ACC112 (cell line): ENCODE measurements at regions not wholly inside any gene's neighbourhood (a gene's known extent, or its start where the extent isn't known, plus 50 kb on each side); places are given as distances from the start of the nearest gene placed in this dataset.
"Not testable (repeated sequence)": the region's sequence is repeated elsewhere in the genome, so short reads cannot be mapped to it uniquely, and the experiment has no call there.

Experiments
- H2AFZ ChIP-seq: fragments of 200-600 bp; sonication (generic); one replicate; pipeline ENCODE4 v1.6.0; 2017; ENCODE audit warnings: antibody characterized with exemption, low read length; ENCODE audit not compliant: unreplicated experiment
- H3K27ac ChIP-seq: fragments of 200-600 bp; sonication (generic); 2 replicates; pipeline ENCODE4 v1.5.1; 2014; ENCODE audit warnings: low read depth, mild to moderate bottlenecking, antibody characterized with exemption, low read length, moderate library complexity
- H3K27me3 ChIP-seq: fragments of 200-600 bp; sonication (generic); 2 replicates; pipeline ENCODE4 v1.6.1; 2014; ENCODE audit warnings: mild to moderate bottlenecking, antibody characterized with exemption, low read length, moderate library complexity, mixed read lengths; ENCODE audit not compliant: insufficient read depth
- H3K36me3 ChIP-seq: fragments of 200-600 bp; sonication (generic); 2 replicates; pipeline ENCODE4 v1.6.1; 2016; ENCODE audit warnings: mild to moderate bottlenecking, antibody characterized with exemption, low read length, moderate library complexity, mixed read lengths; ENCODE audit not compliant: insufficient read depth
- H3K4me1 ChIP-seq: fragments of 200-600 bp; sonication (generic); one replicate; pipeline ENCODE4 v1.6.1; 2016; ENCODE audit warnings: low read length, mixed read lengths; ENCODE audit not compliant: insufficient read depth, unreplicated experiment, control insufficient read depth
- H3K4me3 ChIP-seq: fragments of 200-600 bp; sonication (generic); 2 replicates; pipeline ENCODE4 v1.5.1; 2014; ENCODE audit warnings: mild to moderate bottlenecking, low read depth, low read length
- H3K79me2 ChIP-seq: fragments of 200-600 bp; sonication (generic); one replicate; pipeline ENCODE4 v1.6.0; 2016; ENCODE audit warnings: low read length; ENCODE audit not compliant: control insufficient read depth, unreplicated experiment, insufficient read depth

DNA sequence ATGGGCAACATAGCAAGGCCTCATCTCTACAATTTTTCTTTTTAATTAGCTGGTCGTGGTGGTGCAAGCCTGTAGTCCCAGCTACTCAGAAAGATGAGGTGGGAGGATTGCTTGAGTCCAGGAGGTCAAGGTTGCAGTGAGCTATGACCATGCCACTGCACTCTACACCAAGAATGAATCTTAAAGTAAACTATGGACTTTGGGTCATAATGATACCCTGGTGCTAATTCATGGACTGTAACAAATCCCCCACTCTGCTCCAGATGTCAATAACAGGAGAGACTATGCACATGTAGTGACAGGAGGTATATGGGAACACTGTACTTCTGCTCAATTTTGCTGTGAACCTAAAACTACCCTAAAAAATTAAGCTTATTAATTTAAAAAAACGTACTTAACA, 155.4 kb downstream of the CEMIP2 start:
- Histone ChIP-seq H3K4me3 (no peak overlapping the region), H3K79me2 (no peaks in the 10 kb centered on the region), H3K27ac (no peak overlapping the region), H3K27me3 (no peaks in the 10 kb centered on the region), H3K36me3 (no peaks in the 10 kb centered on the region), H2AFZ (no peak overlapping the region), H3K4me1 (peaks cover 5% of the 10 kb centered on the region)

DNA sequence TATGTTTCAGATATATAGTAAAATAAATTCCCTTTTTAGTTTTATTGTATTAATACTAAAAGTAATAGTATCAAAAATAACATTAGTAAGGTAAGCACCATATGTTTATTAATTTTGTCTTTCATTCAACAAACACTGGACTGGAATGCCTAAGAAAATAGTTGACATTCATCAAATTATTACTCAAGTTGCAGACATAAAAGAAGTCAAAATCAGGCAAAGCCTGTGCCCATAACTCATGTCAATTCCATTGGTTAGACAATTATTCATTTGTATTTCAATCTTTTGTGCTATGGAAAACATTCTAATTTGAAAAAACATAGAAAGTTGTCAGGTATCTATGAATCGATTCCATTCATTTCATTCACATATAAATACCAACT, 158.9 kb downstream of the CEMIP2 start:
- no peaks in the 10 kb centered on the region for H3K79me2 ChIP-seq
- H3K36me3 ChIP-seq, result no peaks in the 10 kb centered on the region
- no peak overlapping the region for H3K27ac ChIP-seq
- H3K27me3 ChIP-seq, result no peaks in the 10 kb centered on the region
- no peak overlapping the region for H2AFZ ChIP-seq
- no peak overlapping the region for H3K4me3 ChIP-seq
- H3K4me1 ChIP-seq, result peaks cover 5% of the 10 kb centered on the region

DNA sequence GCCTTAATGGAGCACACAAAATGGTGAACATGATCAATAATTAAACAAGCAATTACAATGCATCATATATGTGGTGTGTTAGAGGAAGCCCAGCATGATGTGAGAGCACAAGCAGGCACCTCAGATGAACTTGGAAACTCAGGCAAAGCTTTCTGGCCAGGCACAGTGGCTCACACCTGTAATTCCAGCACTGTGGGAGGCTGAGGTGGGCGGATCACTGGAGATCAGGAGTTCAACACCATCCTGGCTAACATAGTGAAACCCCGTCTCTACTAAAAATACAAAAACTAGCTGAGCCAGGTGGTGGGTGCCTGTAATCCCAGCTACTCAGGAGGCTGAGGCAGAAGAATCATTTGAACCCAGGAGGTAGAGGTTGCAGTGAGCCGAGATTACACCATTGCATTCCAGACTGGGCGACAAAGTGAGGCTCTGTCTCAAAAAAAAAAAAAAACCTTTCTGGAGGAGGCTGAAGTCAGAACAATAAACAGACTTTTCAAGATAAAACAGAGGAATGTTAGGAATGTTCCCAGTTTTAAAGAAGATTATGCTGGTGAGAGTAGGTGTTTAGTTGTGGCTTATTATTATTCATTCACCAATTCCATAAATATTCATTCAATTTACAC, 159.4 kb downstream of the CEMIP2 start:
- no peaks in the 10 kb centered on the region for H3K36me3 ChIP-seq
- no peak overlapping the region for H3K4me3 ChIP-seq
- no peaks in the 10 kb centered on the region for H3K79me2 ChIP-seq
- peaks cover 5% of the 10 kb centered on the region for H3K4me1 ChIP-seq
- no peak overlapping the region for H3K27ac ChIP-seq
- no peak overlapping the region for H2AFZ ChIP-seq
- H3K27me3 ChIP-seq, result no peaks in the 10 kb centered on the region

DNA sequence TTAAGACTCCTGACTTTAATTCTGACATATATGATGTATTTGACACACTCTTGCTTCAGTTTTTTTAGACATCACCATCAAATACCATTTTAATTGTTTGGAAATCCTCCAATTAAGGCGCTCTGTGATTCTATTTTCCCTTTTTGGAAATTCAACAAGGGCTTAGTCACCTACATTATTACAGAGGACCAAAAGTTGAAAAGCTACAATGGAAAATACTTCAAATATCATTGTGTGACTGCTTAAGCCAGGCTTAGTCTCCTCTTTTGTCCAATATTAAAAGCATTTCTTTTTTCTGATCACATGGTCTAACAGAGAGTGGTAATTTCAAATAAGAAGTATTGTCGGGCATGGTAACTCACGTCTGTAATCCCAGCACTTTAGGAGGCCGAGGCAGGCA, 160.3 kb downstream of the CEMIP2 start:
- H2AFZ ChIP-seq, result no peak overlapping the region
- no peak overlapping the region for H3K27ac ChIP-seq
- no peak overlapping the region for H3K4me3 ChIP-seq
- peaks cover 5% of the 10 kb centered on the region for H3K4me1 ChIP-seq
- H3K36me3 ChIP-seq, result no peaks in the 10 kb centered on the region
- no peaks in the 10 kb centered on the region for H3K79me2 ChIP-seq
- H3K27me3 ChIP-seq, result no peaks in the 10 kb centered on the region

DNA sequence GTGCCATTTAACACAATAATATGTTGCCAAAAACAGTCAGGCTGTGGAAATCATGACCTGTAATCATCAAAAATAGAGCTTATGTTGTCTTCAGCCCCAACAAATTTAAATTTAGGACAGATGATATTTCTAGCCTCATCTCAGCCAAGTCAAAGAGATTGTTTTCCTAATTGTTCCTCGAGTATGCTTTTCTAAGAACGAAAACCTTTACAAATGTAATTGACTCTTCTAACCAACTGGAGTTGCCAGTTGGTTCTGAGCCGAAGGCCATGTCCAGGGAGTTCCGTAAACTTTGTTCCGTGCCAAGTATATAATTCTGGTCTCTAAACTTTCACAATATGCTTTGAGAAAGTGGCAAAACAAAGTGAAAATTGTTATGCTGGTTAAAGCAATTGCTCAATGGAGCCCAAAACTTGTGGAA, 160.8 kb downstream of the CEMIP2 start:
- no peaks in the 10 kb centered on the region for H3K27me3 ChIP-seq
- no peak overlapping the region for H2AFZ ChIP-seq
- H3K4me3 ChIP-seq, result no peak overlapping the region
- H3K79me2 ChIP-seq, result no peaks in the 10 kb centered on the region
- H3K36me3 ChIP-seq, result no peaks in the 10 kb centered on the region
- H3K27ac ChIP-seq, result no peak overlapping the region
- H3K4me1 ChIP-seq, result peaks cover 5% of the 10 kb centered on the region

DNA sequence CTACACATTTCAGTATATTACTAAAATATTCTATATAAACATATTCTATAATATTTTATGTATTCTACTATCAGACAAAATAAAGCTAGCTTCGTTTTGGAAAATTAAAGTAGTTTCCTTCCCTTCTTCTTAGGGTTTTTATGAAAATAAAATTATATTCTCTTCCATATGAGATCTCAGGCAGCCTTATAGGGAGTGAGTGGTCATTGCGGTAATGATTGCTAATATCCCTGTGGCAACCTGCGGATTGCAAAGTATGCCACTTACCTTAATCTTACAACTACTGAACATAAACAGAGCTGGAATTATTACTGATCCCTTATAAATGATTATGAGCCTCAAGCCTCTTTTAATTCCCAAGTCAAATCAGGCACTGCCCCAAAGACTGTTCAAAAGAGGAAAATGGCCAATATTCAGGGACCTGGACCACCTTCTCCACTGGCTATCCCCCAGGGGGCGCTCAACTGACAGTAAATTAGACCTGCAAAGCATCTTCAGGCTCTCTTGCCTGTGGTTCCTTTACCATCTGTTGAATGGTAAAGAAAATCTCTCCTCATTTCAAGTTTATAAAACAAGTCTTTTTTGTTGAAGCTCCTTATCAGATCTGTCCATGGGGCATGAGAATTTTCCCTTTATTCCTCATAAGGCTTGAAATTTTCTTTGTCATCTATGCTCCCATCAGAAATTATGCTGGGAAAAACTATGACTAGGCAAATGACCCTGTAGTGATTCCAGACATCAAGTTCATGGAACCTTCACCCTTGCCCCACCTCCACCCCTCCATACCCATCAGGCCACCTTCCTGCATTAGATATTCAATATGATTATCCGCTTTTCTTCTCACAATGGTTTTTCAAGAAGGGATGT, 163.9 kb downstream of the CEMIP2 start:
- Histone ChIP-seq H3K36me3 (no peaks in the 10 kb centered on the region), H3K79me2 (no peaks in the 10 kb centered on the region), H2AFZ (no peak overlapping the region), H3K4me1 (peaks cover 1% of the 10 kb centered on the region), H3K4me3 (no peak overlapping the region), H3K27me3 (no peaks in the 10 kb centered on the region), H3K27ac (no peak overlapping the region)

DNA sequence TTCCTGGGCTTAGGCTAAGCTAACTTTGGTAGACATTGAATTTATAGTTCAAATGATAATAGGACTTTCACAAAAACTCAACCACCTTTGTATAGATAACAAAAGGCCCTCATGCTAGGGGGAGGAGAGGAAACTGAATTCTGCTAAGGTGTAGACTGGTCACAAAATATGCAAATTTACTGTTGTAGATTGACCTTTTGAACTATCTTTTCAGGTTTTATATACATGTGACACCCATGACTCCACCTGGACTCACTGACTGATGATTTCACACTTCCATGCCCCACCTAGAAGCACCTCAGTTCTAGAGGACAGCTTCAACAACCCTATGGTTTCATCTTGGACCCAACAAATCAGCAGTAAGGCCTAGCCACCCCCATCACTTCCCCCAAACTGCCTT, 165.7 kb downstream of the CEMIP2 start:
- Histone ChIP-seq H3K36me3 (no peaks in the 10 kb centered on the region), H3K79me2 (no peaks in the 10 kb centered on the region), H3K27ac (no peak overlapping the region), H3K27me3 (no peaks in the 10 kb centered on the region), H3K4me3 (no peak overlapping the region), H3K4me1 (no peaks in the 10 kb centered on the region), H2AFZ (no peak overlapping the region)

DNA sequence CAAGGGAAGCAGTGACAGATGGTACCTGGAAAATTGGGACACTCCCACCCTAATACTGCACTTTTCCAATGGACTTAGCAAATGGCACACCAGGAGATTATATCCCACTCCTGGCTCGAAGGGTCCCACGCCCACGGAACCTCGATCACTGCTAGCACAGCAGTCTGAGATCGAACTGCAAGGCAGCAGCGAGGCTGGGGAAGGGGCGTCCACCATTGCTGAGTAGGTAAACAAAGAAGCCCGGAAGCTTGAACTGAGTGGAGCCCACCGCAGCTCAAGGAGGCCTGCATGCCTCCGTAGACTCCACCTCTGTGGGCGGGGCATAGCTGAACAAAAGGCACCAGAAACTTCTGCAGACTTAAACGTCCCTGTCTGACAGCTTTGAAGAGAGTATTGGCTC, 172.6 kb downstream of the CEMIP2 start:
- not testable (repeated sequence) for H3K4me1 ChIP-seq, H3K36me3 ChIP-seq, H3K4me3 ChIP-seq, H2AFZ ChIP-seq, H3K27ac ChIP-seq, H3K79me2 ChIP-seq, H3K27me3 ChIP-seq

DNA sequence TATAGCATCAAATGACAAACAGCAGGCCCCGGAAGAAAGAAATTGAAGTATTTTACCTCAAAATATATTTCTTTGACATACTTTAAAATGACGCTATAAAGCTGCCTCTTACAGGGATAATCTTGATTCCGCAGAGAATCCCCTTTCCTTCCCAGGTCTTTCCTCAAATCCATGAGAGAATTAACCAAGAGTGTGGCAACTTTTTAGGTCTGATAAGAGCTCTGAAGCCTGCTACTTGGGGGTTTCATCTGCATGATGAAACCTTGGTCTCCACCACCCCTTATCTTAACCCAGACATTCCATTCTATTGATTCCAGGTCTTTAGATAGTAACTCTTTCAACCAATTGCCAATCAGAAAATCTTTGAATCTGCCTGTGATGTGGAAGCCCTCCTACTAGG, 173.8 kb downstream of the CEMIP2 start:
- Histone ChIP-seq H2AFZ (no peak overlapping the region), H3K4me1 (no peaks in the 10 kb centered on the region), H3K27ac (no peak overlapping the region), H3K79me2 (no peaks in the 10 kb centered on the region), H3K36me3 (no peaks in the 10 kb centered on the region), H3K4me3 (no peak overlapping the region), H3K27me3 (0 out of 2 replicates have a peak, but pooled peaks cover 3% of the 10 kb centered on the region)

DNA sequence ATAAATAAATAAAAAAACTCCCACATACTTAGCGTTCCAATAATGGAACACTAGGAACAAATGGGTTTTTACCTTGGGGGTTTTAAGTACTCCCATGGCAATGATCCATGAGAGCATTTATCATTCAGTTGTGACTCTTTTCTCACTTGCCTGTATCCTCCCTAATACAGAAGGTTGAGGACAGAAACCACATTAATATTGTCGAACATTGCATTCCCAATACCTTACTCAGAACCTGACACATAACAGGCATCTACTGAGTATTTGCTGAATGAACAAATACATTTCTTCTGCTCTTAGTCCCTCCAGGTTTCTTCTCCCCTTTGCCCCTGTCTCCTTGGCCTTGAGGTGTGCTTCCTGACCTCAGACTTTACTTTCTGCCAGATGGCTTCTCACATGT, 175.9 kb downstream of the CEMIP2 start:
- H3K4me1 ChIP-seq, result no peaks in the 10 kb centered on the region
- no peak overlapping the region for H3K4me3 ChIP-seq
- 0 out of 2 replicates have a peak, but pooled peaks cover 3% of the 10 kb centered on the region for H3K27me3 ChIP-seq
- no peak overlapping the region for H2AFZ ChIP-seq
- no peak overlapping the region for H3K27ac ChIP-seq
- H3K79me2 ChIP-seq, result no peaks in the 10 kb centered on the region
- H3K36me3 ChIP-seq, result no peaks in the 10 kb centered on the region

DNA sequence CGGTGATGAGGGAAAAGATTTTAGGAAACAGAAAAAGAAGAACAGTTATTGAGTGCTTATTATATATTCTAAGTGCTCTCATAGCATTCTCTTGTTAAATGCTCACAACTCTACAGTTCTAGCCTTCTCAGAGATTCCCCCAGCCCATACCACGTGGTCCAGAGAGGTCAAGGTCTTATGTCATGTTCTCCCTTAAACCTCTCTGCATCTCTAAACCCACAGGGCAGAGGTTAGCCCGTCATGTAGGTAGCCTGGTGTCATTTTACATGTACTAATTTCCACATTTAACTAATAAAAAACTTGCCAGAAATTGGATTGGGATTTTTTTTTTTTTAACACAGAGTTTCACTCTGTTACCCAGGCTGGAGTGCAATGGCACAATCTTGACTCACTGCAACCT, 178.0 kb downstream of the CEMIP2 start:
- H3K4me3 ChIP-seq, result no peak overlapping the region
- no peaks in the 10 kb centered on the region for H3K36me3 ChIP-seq
- 0 out of 2 replicates have a peak, but pooled peaks cover 3% of the 10 kb centered on the region for H3K27me3 ChIP-seq
- H3K79me2 ChIP-seq, result no peaks in the 10 kb centered on the region
- H2AFZ ChIP-seq, result no peak overlapping the region
- H3K4me1 ChIP-seq, result no peaks in the 10 kb centered on the region
- H3K27ac ChIP-seq, result no peak overlapping the region
